Thyroid gland (tissue), 4 donors: ENCODE measurements at regions not wholly inside any gene's neighbourhood (a gene's known extent, or its start where the extent isn't known, plus 50 kb on each side); places are given as distances from the start of the nearest gene placed in this dataset.
"Not testable (repeated sequence)": the region's sequence is repeated elsewhere in the genome, so short reads cannot be mapped to it uniquely, and the experiment has no call there.

ENCODE experiments used
- POLR2A ChIP-seq, 2 donors: fragments of 450-650 bp; IDR thresholded peaks; one replicate each; pipeline ENCODE4 v1.6.1; 2017; ENCODE audit warnings: antibody characterized with exemption in 2 of 2, mild to moderate bottlenecking in 2 of 2, moderate library complexity in 1 of 2
- TF ChIP-seq, protein P1 (sequence below), 6 experiments: fragments of 200-600 bp in 3 of 6; fragments of 450-650 bp in 3 of 6; sonication (generic) in 3 of 6; IDR thresholded peaks; one replicate each; pipeline ENCODE4 v1.5.1; 2016 to 2019; ENCODE audit warnings: antibody characterized with exemption in 6 of 6, mild to moderate bottlenecking in 2 of 6, inconsistent platforms in 1 of 6, moderate library complexity in 1 of 6

- TF ChIP-seq, protein P1, sequence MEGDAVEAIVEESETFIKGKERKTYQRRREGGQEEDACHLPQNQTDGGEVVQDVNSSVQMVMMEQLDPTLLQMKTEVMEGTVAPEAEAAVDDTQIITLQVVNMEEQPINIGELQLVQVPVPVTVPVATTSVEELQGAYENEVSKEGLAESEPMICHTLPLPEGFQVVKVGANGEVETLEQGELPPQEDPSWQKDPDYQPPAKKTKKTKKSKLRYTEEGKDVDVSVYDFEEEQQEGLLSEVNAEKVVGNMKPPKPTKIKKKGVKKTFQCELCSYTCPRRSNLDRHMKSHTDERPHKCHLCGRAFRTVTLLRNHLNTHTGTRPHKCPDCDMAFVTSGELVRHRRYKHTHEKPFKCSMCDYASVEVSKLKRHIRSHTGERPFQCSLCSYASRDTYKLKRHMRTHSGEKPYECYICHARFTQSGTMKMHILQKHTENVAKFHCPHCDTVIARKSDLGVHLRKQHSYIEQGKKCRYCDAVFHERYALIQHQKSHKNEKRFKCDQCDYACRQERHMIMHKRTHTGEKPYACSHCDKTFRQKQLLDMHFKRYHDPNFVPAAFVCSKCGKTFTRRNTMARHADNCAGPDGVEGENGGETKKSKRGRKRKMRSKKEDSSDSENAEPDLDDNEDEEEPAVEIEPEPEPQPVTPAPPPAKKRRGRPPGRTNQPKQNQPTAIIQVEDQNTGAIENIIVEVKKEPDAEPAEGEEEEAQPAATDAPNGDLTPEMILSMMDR (IDR thresholded peaks at IDR 0.05) = not testable (repeated sequence)
- TF ChIP-seq POLR2A (IDR thresholded peaks at IDR 0.05) = not testable (repeated sequence)
Measured at GRCh38 chr20:25864963-25865714, 168.5 kb upstream of the ZNF337 start.
